HG02571 (cell line): ENCODE measurements at regions not wholly inside any gene's neighbourhood (a gene's known extent, or its start where the extent isn't known, plus 50 kb on each side); places are given as distances from the start of the nearest gene placed in this dataset.

Source experiments
- ATAC-seq: cut with Tn5 transposase; IDR thresholded peaks from one replicate; pipeline ENCODE4 v1.9.1; 2021; ENCODE audit warnings: mild to moderate bottlenecking, moderate library complexity; ENCODE audit not compliant: unreplicated experiment

- peak; percentile 72 for ATAC-seq
These were observed 109.1 kb downstream of the LMO4 start for GRCh38 chr1:87437663-87438295.

- no peak for ATAC-seq
These were observed 111.1 kb downstream of the LMO4 start for GRCh38 chr1:87439821-87440220.

GRCh38 chr1:87449348-87449963 lies 120.8 kb downstream of the LMO4 start:
- ATAC-seq = peak; percentile 84

- no peak for ATAC-seq
These were observed 121.5 kb downstream of the LMO4 start for GRCh38 chr1:87450136-87450535.

- no peak for ATAC-seq
These were observed 122.0 kb downstream of the LMO4 start for GRCh38 chr1:87450615-87451209.

GRCh38 chr1:87451229-87451920 lies 122.7 kb downstream of the LMO4 start:
- ATAC-seq = no peak

GRCh38 chr1:87452648-87453047 lies 124.0 kb downstream of the LMO4 start:
- no peak for ATAC-seq

GRCh38 chr1:87457408-87457807 lies 128.7 kb downstream of the LMO4 start:
- ATAC-seq = no peak

GRCh38 chr1:87462894-87463293 lies 134.2 kb downstream of the LMO4 start:
- ATAC-seq = no peak

- peak; percentile 79 for ATAC-seq
These were observed 135.4 kb downstream of the LMO4 start for GRCh38 chr1:87464022-87464490.

GRCh38 chr1:87466621-87467020 lies 137.9 kb downstream of the LMO4 start:
- ATAC-seq = no peak

GRCh38 chr1:87472716-87473115 lies 144.0 kb downstream of the LMO4 start:
- ATAC-seq = no peak

GRCh38 chr1:87473203-87473661 lies 144.6 kb downstream of the LMO4 start:
- no peak for ATAC-seq

GRCh38 chr1:87474098-87474497 lies 145.4 kb downstream of the LMO4 start:
- no peak for ATAC-seq

- no peak for ATAC-seq
These were observed 149.6 kb downstream of the LMO4 start for GRCh38 chr1:87478231-87478630.

GRCh38 chr1:87495147-87495546 lies 166.5 kb downstream of the LMO4 start:
- ATAC-seq = no peak

GRCh38 chr1:87495870-87496269 lies 167.2 kb downstream of the LMO4 start:
- ATAC-seq = no peak

GRCh38 chr1:87497380-87498203 lies 168.9 kb downstream of the LMO4 start:
- peak; percentile 66 for ATAC-seq

GRCh38 chr1:87501738-87502137 lies 173.1 kb downstream of the LMO4 start:
- ATAC-seq = no peak

- ATAC-seq = no peak
These were observed 176.8 kb downstream of the LMO4 start for GRCh38 chr1:87505391-87505983.
